ENCODE measurements at regions not wholly inside any gene's neighbourhood (a gene's known extent, or its start where the extent isn't known, plus 50 kb on each side); places are given as distances from the start of the nearest gene placed in this dataset.

DNA sequence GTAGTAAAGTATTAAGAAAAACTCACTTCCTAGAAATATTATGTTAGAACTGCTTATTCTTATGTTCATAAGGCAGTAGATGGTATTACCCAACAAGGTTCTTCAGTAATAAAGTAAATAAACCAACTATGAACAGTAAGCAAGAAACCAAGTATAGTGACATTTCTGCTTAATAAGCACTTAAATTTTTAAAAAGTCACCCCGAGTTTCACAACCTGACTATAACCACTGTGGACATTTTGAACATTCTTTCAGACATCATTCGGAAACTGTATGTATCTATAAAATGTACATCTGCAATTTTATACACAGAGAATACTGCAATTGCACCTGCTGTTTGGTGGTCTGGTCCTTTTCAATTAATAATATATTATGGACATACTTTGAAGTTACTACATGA lies 1073.6 kb downstream of the XPNPEP1 start:
- H2BK12ac ChIP-seq (ENCODE audit: insufficient read length, low read depth, low read length) = no peak overlapping the region
- Mint-ChIP-seq H3K27ac (no peak overlapping the region), H3K27me3 (ENCODE audit: low read depth) (no peaks in the 10 kb centered on the region; the same call in 1 of the 2 replicates), H3K4me1 (peaks cover 0 to 3% of the 10 kb centered on the region in 2 experiments; a peak in 1 of 4 replicates), H3K9me3 (0 out of 5 replicates have a peak, but pooled peaks cover 0 to 1% of the 10 kb centered on the region in 2 experiments), H3K36me3 (ENCODE audit: insufficient read depth in 1 of 3, low read depth in 3 of 3) (no peaks in the 10 kb centered on the region; a peak in 1 of 7 replicates), H3K4me3 (no peak overlapping the region)
- no peak overlapping the region for H4K91ac ChIP-seq (ENCODE audit: insufficient read length, low read depth, low read length)
- no peak overlapping the region for H2AFZ ChIP-seq (ENCODE audit: low read length)
- no peak for TF ChIP-seq CTCF (conservative IDR thresholded peaks at IDR 0.05)
- no peaks in the 10 kb centered on the region for H3K27me3 ChIP-seq (ENCODE audit: insufficient read depth, low read length)
- H2BK15ac ChIP-seq (ENCODE audit: low read depth, low read length) = no peak overlapping the region
- no peak overlapping the region for H2BK5ac ChIP-seq (ENCODE audit: insufficient read length, low read length)
- H2AK5ac ChIP-seq (ENCODE audit: insufficient read length, low read length) = no peak overlapping the region
- no peak overlapping the region for H3K23ac ChIP-seq (ENCODE audit: insufficient read length, low read depth, low read length)
- H3K79me1 ChIP-seq (ENCODE audit: insufficient read depth, low read depth, low read length, poor library complexity, severe bottlenecking) = no peaks in the 10 kb centered on the region
- H3K9me3 ChIP-seq (ENCODE audit: control insufficient read depth, low read depth, low read length) = no peaks in the 10 kb centered on the region
- H3K4me2 ChIP-seq (ENCODE audit: insufficient read depth, insufficient read length, low read length) = no peak overlapping the region
- no peak overlapping the region for H2BK20ac ChIP-seq (ENCODE audit: low read depth, low read length, poor library complexity, severe bottlenecking)
- no peaks in the 10 kb centered on the region for H3K79me2 ChIP-seq (ENCODE audit: insufficient read depth, low read length)
- no peak overlapping the region for H3K56ac ChIP-seq (ENCODE audit: insufficient read length, low read depth, low read length)
- WGBS (ENCODE audit: extremely low coverage, insufficient read length, low lambda C conversion rate) = no CpG with 5 or more reads among the region's 2 CpGs
- no peaks in the 10 kb centered on the region for H3K23me2 ChIP-seq (ENCODE audit: insufficient read length, low read depth, low read length, poor library complexity, severe bottlenecking)
- no peak overlapping the region for H3K27ac ChIP-seq (ENCODE audit: insufficient read length, low read depth, low read length)
- H3K4ac ChIP-seq (ENCODE audit: low read depth, low read length) = no peak overlapping the region
- H3K18ac ChIP-seq (ENCODE audit: insufficient read length, low read depth, low read length) = no peak overlapping the region
- no peak overlapping the region for H4K5ac ChIP-seq (ENCODE audit: insufficient read length, low read depth, low read length)
- no peak for DNase-seq
- no peak overlapping the region for H3K9ac ChIP-seq (ENCODE audit: extremely low read depth, insufficient read length, low read length)
- H3T11ph ChIP-seq (ENCODE audit: low read length) = no peak overlapping the region
- no peak overlapping the region for H4K8ac ChIP-seq (replicated peaks; ENCODE audit: insufficient read length, low read depth, low read length)
- H2BK120ac ChIP-seq (ENCODE audit: low read depth, low read length, poor library complexity, severe bottlenecking) = no peak overlapping the region
- H3K14ac ChIP-seq (ENCODE audit: insufficient read depth, low read length) = no peak overlapping the region
- no peaks in the 10 kb centered on the region for H4K20me1 ChIP-seq (ENCODE audit: control insufficient read depth, insufficient read depth, insufficient read length)
- H3K4me1 ChIP-seq (ENCODE audit: insufficient read depth, low read length) = no peaks in the 10 kb centered on the region

All from H9 (cell line).